Astrocyte of the cerebellum (primary cell): ENCODE measurements at regions not wholly inside any gene's neighbourhood (a gene's known extent, or its start where the extent isn't known, plus 50 kb on each side); places are given as distances from the start of the nearest gene placed in this dataset.
"Not testable (repeated sequence)": the region's sequence is repeated elsewhere in the genome, so short reads cannot be mapped to it uniquely, and the experiment has no call there.

Experiments
- DNase-seq: peaks from one replicate; pipeline ENCODE4 v3.0.0-alpha.2; 2011; ENCODE audit warnings: low read depth
- H3K4me3 ChIP-seq: 2 replicates; pipeline ENCODE4 v1.5.1; 2011; ENCODE audit warnings: mild to moderate bottlenecking, low read depth, low read length, moderate library complexity
- in situ Hi-C: cut with HindIII; loops from 2 replicates; pipeline ENCODE4 v1.10.0; 2017; ENCODE audit warnings: low sequenced_read_pairs
- TF ChIP-seq, protein P1 (sequence below): IDR thresholded peaks from 2 replicates; pipeline ENCODE4 v1.5.1; 2012; ENCODE audit warnings: low read length, low read depth, moderate library complexity, mild to moderate bottlenecking; ENCODE audit errors: missing control alignments

DNA sequence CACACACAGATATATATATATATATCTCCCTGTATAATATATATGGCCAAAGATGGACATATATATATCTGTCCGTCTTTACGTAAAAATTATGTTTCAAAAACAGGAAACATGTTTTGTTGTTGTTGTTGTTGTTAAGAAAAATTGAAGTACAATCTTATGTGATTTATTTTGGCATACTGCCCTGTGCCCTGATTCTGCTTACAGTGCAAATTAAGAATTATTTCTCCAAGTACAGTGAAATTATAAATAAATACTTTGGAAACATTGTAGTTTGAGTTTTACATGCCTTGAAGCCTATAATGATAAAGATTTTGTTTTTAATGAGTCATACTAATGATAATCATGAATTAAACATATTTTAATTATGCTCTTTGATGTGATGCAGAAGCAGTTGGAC, 994.9 kb downstream of the DIPK2A start:
- TF ChIP-seq, protein P1, sequence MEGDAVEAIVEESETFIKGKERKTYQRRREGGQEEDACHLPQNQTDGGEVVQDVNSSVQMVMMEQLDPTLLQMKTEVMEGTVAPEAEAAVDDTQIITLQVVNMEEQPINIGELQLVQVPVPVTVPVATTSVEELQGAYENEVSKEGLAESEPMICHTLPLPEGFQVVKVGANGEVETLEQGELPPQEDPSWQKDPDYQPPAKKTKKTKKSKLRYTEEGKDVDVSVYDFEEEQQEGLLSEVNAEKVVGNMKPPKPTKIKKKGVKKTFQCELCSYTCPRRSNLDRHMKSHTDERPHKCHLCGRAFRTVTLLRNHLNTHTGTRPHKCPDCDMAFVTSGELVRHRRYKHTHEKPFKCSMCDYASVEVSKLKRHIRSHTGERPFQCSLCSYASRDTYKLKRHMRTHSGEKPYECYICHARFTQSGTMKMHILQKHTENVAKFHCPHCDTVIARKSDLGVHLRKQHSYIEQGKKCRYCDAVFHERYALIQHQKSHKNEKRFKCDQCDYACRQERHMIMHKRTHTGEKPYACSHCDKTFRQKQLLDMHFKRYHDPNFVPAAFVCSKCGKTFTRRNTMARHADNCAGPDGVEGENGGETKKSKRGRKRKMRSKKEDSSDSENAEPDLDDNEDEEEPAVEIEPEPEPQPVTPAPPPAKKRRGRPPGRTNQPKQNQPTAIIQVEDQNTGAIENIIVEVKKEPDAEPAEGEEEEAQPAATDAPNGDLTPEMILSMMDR: no peak

DNA sequence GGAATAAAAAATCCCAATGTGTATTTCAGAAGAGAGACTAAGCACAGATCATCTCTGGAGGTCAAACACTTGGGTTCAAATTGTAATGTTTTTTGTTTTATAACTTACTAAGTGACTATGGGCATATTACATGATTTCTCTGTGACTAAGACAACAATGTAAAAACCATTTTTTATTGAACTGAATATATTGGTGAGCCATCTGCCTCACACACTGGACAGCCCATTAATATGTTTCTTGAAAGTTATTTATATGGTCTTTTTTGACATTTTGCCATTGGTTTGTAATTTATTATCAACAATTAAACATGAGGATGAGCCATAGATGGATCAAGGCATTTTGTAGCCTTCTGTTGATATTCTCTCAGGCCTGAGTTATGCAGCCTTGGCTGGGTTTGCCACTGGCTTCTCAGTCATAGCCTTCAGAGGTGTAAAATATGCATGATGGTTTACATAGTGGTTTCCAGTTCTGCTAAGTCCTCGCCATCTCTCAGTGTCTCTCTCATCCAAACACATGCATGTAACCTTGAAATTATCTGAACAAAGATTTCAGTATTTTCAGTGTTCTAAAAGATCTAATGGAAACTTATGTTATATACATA, 997.2 kb downstream of the DIPK2A start:
- in situ Hi-C loops: no loop called here
- peak; percentile 6 for DNase-seq
- H3K4me3 ChIP-seq: no peak overlapping the region
- TF ChIP-seq, protein P1: no peak

More for the DNA sequence above, 994.9 kb downstream of the DIPK2A start:
- H3K4me3 ChIP-seq: no peak overlapping the region
- in situ Hi-C loops: no loop called here
- DNase-seq: no peak

DNA sequence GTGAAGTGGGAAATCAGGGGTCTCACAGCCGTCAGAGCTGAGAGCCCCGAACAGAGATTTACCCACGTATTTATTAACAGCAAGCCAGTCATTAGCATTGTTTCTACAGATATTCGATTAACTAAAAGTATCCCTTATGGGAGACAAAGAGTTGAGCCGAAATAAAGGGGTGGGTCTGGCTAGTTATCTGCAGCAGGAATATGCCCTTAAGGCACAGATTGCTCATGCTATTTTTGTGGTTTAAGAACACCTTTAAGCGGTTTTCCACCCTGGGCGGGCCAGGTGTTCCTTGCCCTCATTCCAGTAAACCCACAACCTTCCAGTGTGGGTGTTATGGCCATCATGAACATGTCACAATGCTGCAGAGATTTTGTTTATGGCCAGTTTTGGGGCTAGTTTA, 1012.9 kb downstream of the DIPK2A start:
- in situ Hi-C loops, H3K4me3 ChIP-seq, DNase-seq: not testable (repeated sequence)

DNA sequence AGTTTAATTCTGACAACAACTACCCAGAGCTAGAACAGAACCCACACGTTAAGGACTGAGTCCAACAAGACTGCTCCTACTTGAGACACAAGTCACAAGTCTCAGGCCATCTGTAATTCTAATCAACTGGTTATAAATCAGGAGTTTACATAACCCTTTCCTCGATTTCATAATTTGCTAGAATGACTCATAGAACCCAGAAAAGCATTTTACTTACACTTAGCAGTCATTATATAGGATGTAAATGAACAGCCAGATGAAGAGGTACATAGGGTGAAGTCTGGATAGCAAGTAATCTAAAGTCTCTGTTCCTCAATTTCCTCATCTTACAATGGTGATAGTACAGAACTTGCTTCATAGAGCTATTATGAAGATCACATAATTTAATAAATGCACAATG, 1018.2 kb downstream of the DIPK2A start:
- H3K4me3 ChIP-seq: no peak overlapping the region
- in situ Hi-C loops: no loop called here
- TF ChIP-seq, protein P1: no peak
- no peak for DNase-seq

DNA sequence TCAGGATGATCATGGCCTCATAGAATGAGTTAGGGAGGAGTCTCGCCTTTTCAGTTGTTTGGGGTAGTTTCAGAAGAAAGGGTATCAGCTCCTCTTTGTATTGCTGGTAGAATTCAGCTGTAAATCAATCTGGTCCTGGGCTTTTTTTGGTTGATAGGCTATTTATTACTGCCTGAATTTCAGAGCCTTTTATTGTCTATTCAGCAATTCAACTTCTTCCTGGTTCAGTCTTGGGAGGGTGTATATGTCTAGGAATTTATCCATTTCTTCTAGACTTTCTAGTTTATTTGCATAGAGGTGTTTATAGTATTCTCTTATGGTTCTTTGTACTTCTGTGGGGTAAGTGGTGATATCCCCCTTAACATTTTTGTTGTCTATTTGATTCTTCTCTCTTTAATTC, 1024.2 kb downstream of the DIPK2A start:
- no peak for DNase-seq
- TF ChIP-seq, protein P1: no peak
- no peak overlapping the region for H3K4me3 ChIP-seq
- in situ Hi-C loops: no loop called here

DNA sequence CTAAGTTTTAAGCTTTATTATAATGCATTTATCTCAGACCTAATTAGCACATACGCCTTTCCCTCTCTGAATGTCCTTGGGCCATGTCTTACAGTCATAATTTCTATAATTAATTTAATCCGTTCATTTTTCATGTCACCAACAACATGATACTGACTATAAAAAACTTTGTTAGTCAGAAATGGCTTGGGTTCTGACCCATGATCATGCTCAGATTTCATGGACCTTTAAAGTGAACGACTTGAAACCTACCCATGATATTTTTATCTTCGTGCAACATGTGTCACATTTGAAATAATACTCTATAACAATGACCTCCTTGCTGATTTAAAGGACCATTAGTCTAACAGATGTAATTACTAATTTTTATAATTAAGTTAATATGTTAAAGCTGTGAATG, 1033.8 kb downstream of the DIPK2A start:
- TF ChIP-seq, protein P1: no peak
- no peak overlapping the region for H3K4me3 ChIP-seq
- DNase-seq: no peak
- in situ Hi-C loops: no loop called here

DNA sequence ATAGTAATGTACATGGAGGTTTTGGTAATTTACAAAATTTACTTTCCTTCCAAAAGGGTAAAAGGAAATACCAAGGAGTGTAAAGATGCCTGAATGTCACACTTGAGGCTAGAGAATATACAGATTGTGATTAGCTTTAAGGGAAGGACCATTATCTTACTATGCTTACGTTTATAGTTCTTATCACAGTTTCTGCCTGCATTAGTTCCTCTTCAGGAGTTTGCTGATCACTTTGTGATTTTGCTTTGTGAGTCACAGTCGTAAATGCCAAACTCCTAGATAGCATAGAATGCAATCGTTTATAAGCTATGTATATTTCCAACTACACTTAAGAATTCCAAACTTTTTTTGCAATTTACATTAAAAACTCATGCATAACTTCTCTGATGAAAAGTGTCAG, 1034.6 kb downstream of the DIPK2A start:
- in situ Hi-C loops: no loop called here
- DNase-seq: no peak
- no peak overlapping the region for H3K4me3 ChIP-seq
- TF ChIP-seq, protein P1: no peak
